Erythroblast (primary cell): ENCODE measurements at regions not wholly inside any gene's neighbourhood (a gene's known extent, or its start where the extent isn't known, plus 50 kb on each side); places are given as distances from the start of the nearest gene placed in this dataset.

Experiments used
- GATA1 ChIP-seq: IDR thresholded peaks from 2 replicates; pipeline ENCODE4 v1.6.1; 2011; ENCODE audit warnings: low read depth, mild to moderate bottlenecking, control low read depth, low read length, moderate library complexity
- POLR2A ChIP-seq: IDR thresholded peaks from 2 replicates; pipeline ENCODE4 v1.6.1; 2011; ENCODE audit warnings: mild to moderate bottlenecking, low read length

DNA sequence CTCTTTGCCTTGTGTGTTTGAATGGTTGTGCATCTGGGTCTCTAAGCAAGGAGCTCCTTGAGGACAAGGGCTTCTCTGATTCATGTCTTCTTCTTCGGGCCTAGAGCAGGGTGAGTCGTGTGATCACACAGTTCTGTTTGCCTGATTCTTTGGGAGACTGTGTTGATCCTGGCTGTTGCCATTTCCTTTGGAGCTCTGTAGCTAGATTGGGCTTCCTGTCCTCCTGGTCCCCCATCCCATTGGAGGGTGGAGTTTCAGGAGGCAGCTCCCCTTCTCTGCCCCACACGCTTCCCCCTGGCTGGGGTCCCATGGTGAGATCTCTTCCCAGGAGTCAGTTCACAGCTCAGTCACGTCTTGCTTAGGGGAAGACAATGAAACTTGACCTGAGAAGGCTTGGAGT, 92.8 kb downstream of the TRIB2 start:
- no peak for TF ChIP-seq POLR2A
- no peak for TF ChIP-seq GATA1
